Spleen (tissue), 11 donors: ENCODE measurements at regions not wholly inside any gene's neighbourhood (a gene's known extent, or its start where the extent isn't known, plus 50 kb on each side); places are given as distances from the start of the nearest gene placed in this dataset.

Experiments used
- DNase-seq: peaks from one replicate; pipeline ENCODE4 v3.0.0-alpha.2; 2020
- H3K27ac ChIP-seq, 8 donors: fragments of 200-600 bp; sonication (generic) in 7 of 8; 1 replicate in 4 of 8; 2 replicates in 4 of 8; pipeline versions ENCODE4 v1.5.0 to v1.8.0; 2016 to 2021; ENCODE audit warnings: inconsistent platforms in 4 of 8, mild to moderate bottlenecking in 4 of 8, moderate library complexity in 1 of 8
- H3K27me3 ChIP-seq, 7 donors: fragments of 200-600 bp; sonication (generic) in 6 of 7; replicated peaks in 1 of 7; 1 replicate in 4 of 7; 2 replicates in 3 of 7; pipeline versions ENCODE4 v1.5.0 to v1.8.0; 2016 to 2021; ENCODE audit warnings: inconsistent platforms in 3 of 7, mild to moderate bottlenecking in 1 of 7
- H3K36me3 ChIP-seq, 6 donors: fragments of 200-600 bp; sonication (generic) in 5 of 6; 1 replicate in 4 of 6; 2 replicates in 2 of 6; pipeline versions ENCODE4 v1.5.0 to v1.8.0; 2016 to 2021; ENCODE audit warnings: inconsistent platforms in 2 of 6
- H3K4me1 ChIP-seq, 6 donors: fragments of 200-600 bp; sonication (generic) in 5 of 6; 1 replicate in 3 of 6; 2 replicates in 3 of 6; pipeline versions ENCODE4 v1.5.0 to v1.8.0; 2016 to 2021; ENCODE audit warnings: inconsistent platforms in 3 of 6
- H3K4me3 ChIP-seq, 8 donors: fragments of 200-600 bp; sonication (generic) in 7 of 8; 1 replicate in 4 of 8; 2 replicates in 4 of 8; pipeline versions ENCODE4 v1.5.0 to v1.8.0; 2016 to 2021; ENCODE audit warnings: inconsistent platforms in 4 of 8, mild to moderate bottlenecking in 4 of 8, moderate library complexity in 2 of 8
- H3K9me3 ChIP-seq, 8 donors: fragments of 200-600 bp; sonication (generic) in 7 of 8; 1 replicate in 4 of 8; 2 replicates in 4 of 8; pipeline versions ENCODE4 v1.5.0 to v1.8.0; 2016 to 2021; ENCODE audit warnings: inconsistent platforms in 4 of 8
- POLR2A ChIP-seq, 3 donors: fragments of 450-650 bp; IDR thresholded peaks; one replicate each; pipeline ENCODE4 v1.5.1; 2017; ENCODE audit warnings: antibody characterized with exemption in 3 of 3, mild to moderate bottlenecking in 1 of 3
- POLR2AphosphoS5 ChIP-seq, 3 donors: sonication (generic); formaldehyde crosslinking; IDR thresholded peaks; one replicate each; pipeline ENCODE4 v1.5.1; 2017; ENCODE audit warnings: antibody characterized with exemption in 3 of 3
- WGBS, 5 donors: extraction: QIAGEN DNeasy Blood & Tissue Kit in 3 of 5; methylation state at CpG; one replicate each; pipeline versions ENCODE4 v1.1.5 to v1.1.7; 2013 to 2018; 5-methylcytosine and 5-hydroxymethylcytosine counted together
- intact Hi-C: fragments of 100-400 bp; cut with DNase I; formaldehyde crosslinking; loops from one replicate; pipeline ENCODE4 v1.15.0; 2023; ENCODE audit warnings: low total_unique reads
- TF ChIP-seq, protein P1 (sequence below), 11 experiments: fragments of 200-600 bp in 7 of 11; fragments of 450-650 bp in 4 of 11; sonication (generic) in 4 of 11; IDR thresholded peaks in 8 of 11; conservative IDR thresholded peaks in 3 of 11; 1 replicate in 7 of 11; 2 replicates in 4 of 11; pipeline versions ENCODE4 v1.4.0 to v1.8.0; 2016 to 2021; ENCODE audit warnings: antibody characterized with exemption in 11 of 11, inconsistent platforms in 4 of 11, mild to moderate bottlenecking in 1 of 11
- donor health status: healthy with polysubstance abuse.
- donor health status: DM: no; HTN: no; CAD: no; lungs with moderate emphysema.
- donor health status: DM: no; HTN: no; CAD: no.
- donor health status: Bipolar disorder and iron deficiency.
- donor health status: healthy.
- donor health status: DM: no; HTN: no; CAD: no.
- donor health status: DM: yes; HTN: yes; CAD: no.

DNA sequence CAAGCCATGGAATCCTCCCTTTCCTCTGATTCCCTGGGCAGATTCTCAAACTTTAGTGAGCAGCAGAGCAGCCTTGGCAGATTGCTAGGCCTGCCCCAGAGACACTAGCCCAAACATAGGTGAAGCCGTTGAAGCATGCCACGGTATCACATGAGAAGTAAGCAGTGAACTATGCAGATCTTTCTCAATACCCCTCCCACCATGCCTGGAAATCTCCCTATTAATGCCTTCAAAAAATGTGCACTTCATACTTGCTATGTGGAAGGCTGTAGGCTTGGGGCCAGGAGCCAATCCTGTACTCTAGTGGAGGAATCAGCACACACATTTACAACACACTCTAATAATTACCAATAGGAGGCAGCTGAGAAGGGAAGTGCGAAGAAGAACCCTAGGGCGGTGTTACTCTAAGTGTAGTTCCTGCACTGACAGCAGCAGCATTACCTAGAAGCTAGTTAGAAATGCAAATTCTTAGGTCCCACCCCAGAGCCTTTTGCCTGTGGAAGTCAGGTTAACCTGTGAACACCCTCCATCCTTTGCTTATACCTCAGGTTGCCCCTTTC lies 305.1 kb upstream of the SPRED2 start:
- 85 to 96% (median 90%) methylated on average over 4 of the region's 4 CpGs for WGBS, 5 donors
- Histone ChIP-seq H3K27ac (no peak overlapping the region), H3K36me3 (no peaks in the 10 kb centered on the region), H3K9me3 (no peaks in the 10 kb centered on the region), H3K4me3 (no peak overlapping the region), H3K27me3 (peaks cover 0 to 4% (median 0%) of the 10 kb centered on the region in 7 donors), H3K4me1 (no peaks in the 10 kb centered on the region)
- no peak for DNase-seq
- TF ChIP-seq POLR2A (IDR thresholded peaks at IDR 0.05): no peak
- TF ChIP-seq, protein P1, sequence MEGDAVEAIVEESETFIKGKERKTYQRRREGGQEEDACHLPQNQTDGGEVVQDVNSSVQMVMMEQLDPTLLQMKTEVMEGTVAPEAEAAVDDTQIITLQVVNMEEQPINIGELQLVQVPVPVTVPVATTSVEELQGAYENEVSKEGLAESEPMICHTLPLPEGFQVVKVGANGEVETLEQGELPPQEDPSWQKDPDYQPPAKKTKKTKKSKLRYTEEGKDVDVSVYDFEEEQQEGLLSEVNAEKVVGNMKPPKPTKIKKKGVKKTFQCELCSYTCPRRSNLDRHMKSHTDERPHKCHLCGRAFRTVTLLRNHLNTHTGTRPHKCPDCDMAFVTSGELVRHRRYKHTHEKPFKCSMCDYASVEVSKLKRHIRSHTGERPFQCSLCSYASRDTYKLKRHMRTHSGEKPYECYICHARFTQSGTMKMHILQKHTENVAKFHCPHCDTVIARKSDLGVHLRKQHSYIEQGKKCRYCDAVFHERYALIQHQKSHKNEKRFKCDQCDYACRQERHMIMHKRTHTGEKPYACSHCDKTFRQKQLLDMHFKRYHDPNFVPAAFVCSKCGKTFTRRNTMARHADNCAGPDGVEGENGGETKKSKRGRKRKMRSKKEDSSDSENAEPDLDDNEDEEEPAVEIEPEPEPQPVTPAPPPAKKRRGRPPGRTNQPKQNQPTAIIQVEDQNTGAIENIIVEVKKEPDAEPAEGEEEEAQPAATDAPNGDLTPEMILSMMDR (IDR thresholded peaks at IDR 0.05 in 8 of 11, conservative IDR thresholded peaks at IDR 0.05 in 3 of 11): no peak
- no peak for TF ChIP-seq POLR2AphosphoS5 (IDR thresholded peaks at IDR 0.05)
- intact Hi-C loops: no loop called here

DNA sequence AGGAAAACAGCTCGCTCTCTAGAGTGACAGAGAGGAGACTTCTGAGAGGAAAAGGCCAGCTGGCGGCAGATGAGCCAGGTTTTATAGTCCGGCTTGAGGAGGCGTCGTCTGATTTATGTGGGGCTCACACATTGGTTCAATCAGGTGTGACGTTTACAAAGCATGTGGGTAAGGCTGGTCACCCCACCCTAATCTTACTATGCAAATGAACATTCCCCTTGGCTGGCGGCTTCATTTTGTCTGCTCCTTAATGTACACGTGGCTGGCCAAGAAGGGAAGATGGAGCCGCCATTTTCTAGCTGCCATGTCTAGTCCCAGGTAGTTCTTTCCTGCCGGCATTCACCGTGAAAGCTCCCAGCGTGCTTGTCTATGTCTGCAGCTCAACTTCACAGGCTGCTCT lies 299.1 kb upstream of the SPRED2 start:
- TF ChIP-seq POLR2A (IDR thresholded peaks at IDR 0.05) (no peak), POLR2AphosphoS5 (IDR thresholded peaks at IDR 0.05) (no peak)
- TF ChIP-seq, protein P1 (IDR thresholded peaks at IDR 0.05 in 8 of 11, conservative IDR thresholded peaks at IDR 0.05 in 3 of 11): no peak
- no peaks in the 10 kb centered on the region for H3K27me3 ChIP-seq
- WGBS, 5 donors: 90 to 95% (median 94%) methylated on average over 12 of the region's 12 CpGs
- no peaks in the 10 kb centered on the region for H3K4me1 ChIP-seq
- H3K36me3 ChIP-seq: no peaks in the 10 kb centered on the region
- intact Hi-C loops: no loop called here
- H3K4me3 ChIP-seq: no peak overlapping the region
- peaks cover 0 to 4% (median 0%) of the 10 kb centered on the region in 8 donors for H3K9me3 ChIP-seq
- DNase-seq: no peak
- H3K27ac ChIP-seq: no peak overlapping the region

- H3K9me3 ChIP-seq: peaks cover 0 to 7% (median 0%) of the 10 kb centered on the region in 8 donors
- no peak for TF ChIP-seq POLR2A (IDR thresholded peaks at IDR 0.05)
- TF ChIP-seq POLR2AphosphoS5 (IDR thresholded peaks at IDR 0.05): no peak
- TF ChIP-seq, protein P1 (IDR thresholded peaks at IDR 0.05 in 8 of 11, conservative IDR thresholded peaks at IDR 0.05 in 3 of 11): no peak
- no peak overlapping the region for H3K27ac ChIP-seq
- 48 to 90% (median 71%) methylated on average over 3 of the region's 3 CpGs for WGBS, 5 donors
- no peaks in the 10 kb centered on the region for H3K27me3 ChIP-seq
- H3K36me3 ChIP-seq: no peaks in the 10 kb centered on the region
- intact Hi-C loops: no loop called here
- H3K4me1 ChIP-seq: no peaks in the 10 kb centered on the region
- no peak overlapping the region for H3K4me3 ChIP-seq
- DNase-seq: no peak
Measured at GRCh38 chr2:65730186-65730585, 297.8 kb upstream of the SPRED2 start.

GRCh38 chr2:65729246-65729645 lies 296.8 kb upstream of the SPRED2 start:
- 66 to 79% (median 73%) methylated on average over 5 of the region's 5 CpGs for WGBS, 5 donors
- H3K9me3 ChIP-seq: peaks cover 0 to 7% (median 0%) of the 10 kb centered on the region in 8 donors
- H3K4me3 ChIP-seq: no peak overlapping the region
- no peak for DNase-seq
- no peaks in the 10 kb centered on the region for H3K4me1 ChIP-seq
- TF ChIP-seq, protein P1 (IDR thresholded peaks at IDR 0.05 in 8 of 11, conservative IDR thresholded peaks at IDR 0.05 in 3 of 11): no peak
- no peak for TF ChIP-seq POLR2A (IDR thresholded peaks at IDR 0.05)
- TF ChIP-seq POLR2AphosphoS5 (IDR thresholded peaks at IDR 0.05): no peak
- no peaks in the 10 kb centered on the region for H3K36me3 ChIP-seq
- intact Hi-C loops: no loop called here
- H3K27me3 ChIP-seq: no peaks in the 10 kb centered on the region
- H3K27ac ChIP-seq: no peak overlapping the region
